Heart left ventricle (tissue), 13 donors: ENCODE measurements at regions not wholly inside any gene's neighbourhood (a gene's known extent, or its start where the extent isn't known, plus 50 kb on each side); places are given as distances from the start of the nearest gene placed in this dataset.

Source experiments
- CTCF ChIP-seq, 12 donors: fragments of 200-600 bp; sonication (generic) in 4 of 12; IDR thresholded peaks; one replicate each; pipeline versions ENCODE4 v1.5.0 to v1.8.0; 2018 to 2022; ENCODE audit warnings: antibody characterized with exemption in 12 of 12, mild to moderate bottlenecking in 5 of 12
- POLR2A ChIP-seq, 2 donors: fragments of 450-650 bp; IDR thresholded peaks; one replicate each; pipeline ENCODE4 v1.6.1; 2017; ENCODE audit warnings: antibody characterized with exemption in 2 of 2, mild to moderate bottlenecking in 2 of 2, moderate library complexity in 2 of 2
- donor health status: ischemic (EF 13 %, LVEDD 7.1; RV severe dilation, severe dysfunction).
- donor health status: DM: no; HTN: yes; CAD: no.
- donor health status: DM: no; HTN: no; CAD: no.
- donor health status: ischemic (EF 25% LVEDD 6.9; RV normal size, moderate dysfunction).
- donor health status: ischemic (EF 25% LVEDD 5.7; RV mildly dilated, moderate dysfunction).
- donor health status: ischemic (EF 35%, LVEDD 5.7; RV mildly dilated, moderate dysfunction).
- donor health status: nonischemic (EF 11% LVEDD 7.7; RV severe dilation, severe dysfunction).
- donor health status: DM: yes; HTN: yes; CAD: no.
- donor health status: PGD.
- donor health status: ischemic (EF 29% LVEDD 5.4; RV normal size, mild dysfunction).
- donor health status: nonischemic (EF 23%, LVEDD 6.1; RV moderate dilation, normal function).

GRCh38 chr7:41367967-41368882, 334.7 kb downstream of the INHBA start:
- TF ChIP-seq CTCF (IDR thresholded peaks at IDR 0.05) (no peak), POLR2A (IDR thresholded peaks at IDR 0.05) (no peak)
